ENCODE measurements at regions not wholly inside any gene's neighbourhood (a gene's known extent, or its start where the extent isn't known, plus 50 kb on each side); places are given as distances from the start of the nearest gene placed in this dataset.
"Not testable (repeated sequence)": the region's sequence is repeated elsewhere in the genome, so short reads cannot be mapped to it uniquely, and the experiment has no call there.

- Histone ChIP-seq H3K4me2 (ENCODE audit: low read length) (no peak overlapping the region), H3K9me2 (ENCODE audit: low read depth, low read length) (no peaks in the 10 kb centered on the region)
Measured at GRCh38 chr6:117008618-117009017, 131.6 kb downstream of the RFX6 start.

GRCh38 chr6:117014641-117015473 lies 137.8 kb downstream of the RFX6 start:
- not testable (repeated sequence) for H3K4me1 ChIP-seq (ENCODE audit: insufficient read depth, low read length, severe bottlenecking); H4K20me1 ChIP-seq (ENCODE audit: insufficient read depth, low read length); H2AFZ ChIP-seq (ENCODE audit: low read length); H3K9me3 ChIP-seq (ENCODE audit: low read length); H3K4me3 ChIP-seq (ENCODE audit: low read depth, low read length, poor library complexity, severe bottlenecking); H3K4me2 ChIP-seq (ENCODE audit: low read length); H3F3A ChIP-seq (ENCODE audit: insufficient read depth, low read length); H3K9ac ChIP-seq (ENCODE audit: low read length); H3K27me3 ChIP-seq (ENCODE audit: insufficient read depth, low read length); H3K27ac ChIP-seq (ENCODE audit: low read depth, low read length, poor library complexity, severe bottlenecking); H3K36me3 ChIP-seq (ENCODE audit: insufficient read depth, low read length); H3K9me2 ChIP-seq (ENCODE audit: low read depth, low read length); H3K79me2 ChIP-seq (ENCODE audit: insufficient read depth, low read length)

More at GRCh38 chr6:117008618-117009017, 131.6 kb downstream of the RFX6 start:
- H3F3A ChIP-seq (ENCODE audit: insufficient read depth, low read length) = no peaks in the 10 kb centered on the region
- no peak overlapping the region for H3K4me3 ChIP-seq (ENCODE audit: low read depth, low read length, poor library complexity, severe bottlenecking)
- H3K79me2 ChIP-seq (ENCODE audit: insufficient read depth, low read length) = no peaks in the 10 kb centered on the region
- H3K27me3 ChIP-seq (ENCODE audit: insufficient read depth, low read length) = no peaks in the 10 kb centered on the region
- no peak overlapping the region for H3K9ac ChIP-seq (ENCODE audit: low read length)
- H2AFZ ChIP-seq (ENCODE audit: low read length) = no peak overlapping the region
- no peaks in the 10 kb centered on the region for H3K36me3 ChIP-seq (ENCODE audit: insufficient read depth, low read length)
- no peaks in the 10 kb centered on the region for H3K4me1 ChIP-seq (ENCODE audit: insufficient read depth, low read length, severe bottlenecking)
- no peak overlapping the region for H3K27ac ChIP-seq (ENCODE audit: low read depth, low read length, poor library complexity, severe bottlenecking)
- no peaks in the 10 kb centered on the region for H4K20me1 ChIP-seq (ENCODE audit: insufficient read depth, low read length)
- H3K9me3 ChIP-seq (ENCODE audit: low read length) = no peaks in the 10 kb centered on the region
- TF ChIP-seq CTCF (IDR thresholded peaks at IDR 0.05; ENCODE audit: low read length) (no peak), EZH2 (IDR thresholded peaks at IDR 0.05; ENCODE audit: borderline replicate concordance, low read length) (no peak)

GRCh38 chr6:117015474-117015804 lies 138.4 kb downstream of the RFX6 start:
- not testable (repeated sequence) for H4K20me1 ChIP-seq (ENCODE audit: insufficient read depth, low read length); H3K9me2 ChIP-seq (ENCODE audit: low read depth, low read length); H2AFZ ChIP-seq (ENCODE audit: low read length); H3K4me1 ChIP-seq (ENCODE audit: insufficient read depth, low read length, severe bottlenecking); H3K27me3 ChIP-seq (ENCODE audit: insufficient read depth, low read length); H3K9me3 ChIP-seq (ENCODE audit: low read length); H3K36me3 ChIP-seq (ENCODE audit: insufficient read depth, low read length); H3K4me2 ChIP-seq (ENCODE audit: low read length); H3F3A ChIP-seq (ENCODE audit: insufficient read depth, low read length); H3K79me2 ChIP-seq (ENCODE audit: insufficient read depth, low read length); H3K4me3 ChIP-seq (ENCODE audit: low read depth, low read length, poor library complexity, severe bottlenecking); H3K9ac ChIP-seq (ENCODE audit: low read length); H3K27ac ChIP-seq (ENCODE audit: low read depth, low read length, poor library complexity, severe bottlenecking)

- no peak overlapping the region for H3K9ac ChIP-seq (ENCODE audit: low read length)
- H4K20me1 ChIP-seq (ENCODE audit: insufficient read depth, low read length) = no peaks in the 10 kb centered on the region
- no peaks in the 10 kb centered on the region for H3F3A ChIP-seq (ENCODE audit: insufficient read depth, low read length)
- H3K36me3 ChIP-seq (ENCODE audit: insufficient read depth, low read length) = no peaks in the 10 kb centered on the region
- no peaks in the 10 kb centered on the region for H3K9me2 ChIP-seq (ENCODE audit: low read depth, low read length)
- no peaks in the 10 kb centered on the region for H3K27me3 ChIP-seq (ENCODE audit: insufficient read depth, low read length)
- no peak overlapping the region for H3K4me3 ChIP-seq (ENCODE audit: low read depth, low read length, poor library complexity, severe bottlenecking)
- H3K9me3 ChIP-seq (ENCODE audit: low read length) = no peaks in the 10 kb centered on the region
- no peak overlapping the region for H3K4me2 ChIP-seq (ENCODE audit: low read length)
- no peak overlapping the region for H3K27ac ChIP-seq (ENCODE audit: low read depth, low read length, poor library complexity, severe bottlenecking)
- H3K79me2 ChIP-seq (ENCODE audit: insufficient read depth, low read length) = no peaks in the 10 kb centered on the region
- H3K4me1 ChIP-seq (ENCODE audit: insufficient read depth, low read length, severe bottlenecking) = no peaks in the 10 kb centered on the region
- no peak for TF ChIP-seq CTCF (IDR thresholded peaks at IDR 0.05; ENCODE audit: low read length)
- no peak for TF ChIP-seq EZH2 (IDR thresholded peaks at IDR 0.05; ENCODE audit: borderline replicate concordance, low read length)
- H2AFZ ChIP-seq (ENCODE audit: low read length) = no peak overlapping the region
Measured at GRCh38 chr6:117018771-117019170, 141.7 kb downstream of the RFX6 start.
